ENCODE measurements at regions not wholly inside any gene's neighbourhood (a gene's known extent, or its start where the extent isn't known, plus 50 kb on each side); places are given as distances from the start of the nearest gene placed in this dataset.

DNA sequence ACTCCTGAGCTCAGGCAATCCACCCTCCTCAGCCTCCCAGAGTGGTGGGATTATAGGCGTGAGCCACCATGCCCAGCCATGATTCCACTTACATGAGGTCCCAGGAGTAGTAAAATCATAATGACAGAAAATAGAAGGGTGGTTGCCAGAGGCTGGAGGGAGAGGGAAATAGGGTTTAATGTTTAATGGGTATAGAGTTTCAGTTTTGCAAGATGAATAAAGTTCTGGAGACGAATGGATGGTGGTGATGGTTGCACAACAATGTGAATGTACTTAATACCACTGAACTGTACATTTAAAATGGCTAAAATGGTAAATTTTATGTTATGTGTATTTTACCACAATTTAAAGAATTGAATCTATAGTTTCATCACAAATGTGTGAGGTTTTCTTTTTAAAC is 146.5 kb upstream of the ABCA1 start:
- Histone ChIP-seq H3K4me1 (ENCODE audit: control insufficient read depth, insufficient read depth, low read length) (no peaks in the 10 kb centered on the region), H3K36me3 (ENCODE audit: control insufficient read depth in 2 of 2, insufficient read depth in 2 of 2, low read length in 2 of 2) (no peaks in the 10 kb centered on the region), H3K9ac (ENCODE audit: low read length in 2 of 2) (no peak overlapping the region), H3K4me3 (ENCODE audit: low read length in 2 of 2) (no peak overlapping the region), H3K27me3 (ENCODE audit: control insufficient read depth in 1 of 2, insufficient read depth in 2 of 2, low read length in 2 of 2) (no peaks in the 10 kb centered on the region), H3K27ac (ENCODE audit: low read length) (no peak overlapping the region), H3K9me3 (ENCODE audit: control insufficient read depth in 2 of 2, low read length in 2 of 2) (no peaks in the 10 kb centered on the region)

GRCh38 chr9:105076729-105077128 is 148.8 kb upstream of the ABCA1 start:
- H3K27me3 ChIP-seq (ENCODE audit: control insufficient read depth in 1 of 2, insufficient read depth in 2 of 2, low read length in 2 of 2) = no peaks in the 10 kb centered on the region
- H3K9me3 ChIP-seq (ENCODE audit: control insufficient read depth in 2 of 2, low read length in 2 of 2) = no peaks in the 10 kb centered on the region
- no peak overlapping the region for H3K27ac ChIP-seq (ENCODE audit: low read length)
- no peaks in the 10 kb centered on the region for H3K4me1 ChIP-seq (ENCODE audit: control insufficient read depth, insufficient read depth, low read length)
- H3K36me3 ChIP-seq (ENCODE audit: control insufficient read depth in 2 of 2, insufficient read depth in 2 of 2, low read length in 2 of 2) = no peaks in the 10 kb centered on the region
- H3K9ac ChIP-seq (ENCODE audit: low read length in 2 of 2) = no peak overlapping the region
- H3K4me3 ChIP-seq (ENCODE audit: low read length in 2 of 2) = no peak overlapping the region

GRCh38 chr9:105079457-105079856 is 151.5 kb upstream of the ABCA1 start:
- Histone ChIP-seq H3K27me3 (ENCODE audit: control insufficient read depth in 1 of 2, insufficient read depth in 2 of 2, low read length in 2 of 2) (no peaks in the 10 kb centered on the region), H3K4me3 (ENCODE audit: low read length in 2 of 2) (no peak overlapping the region), H3K27ac (ENCODE audit: low read length) (no peak overlapping the region), H3K4me1 (ENCODE audit: control insufficient read depth, insufficient read depth, low read length) (no peaks in the 10 kb centered on the region), H3K36me3 (ENCODE audit: control insufficient read depth in 2 of 2, insufficient read depth in 2 of 2, low read length in 2 of 2) (no peaks in the 10 kb centered on the region), H3K9me3 (ENCODE audit: control insufficient read depth in 2 of 2, low read length in 2 of 2) (no peaks in the 10 kb centered on the region), H3K9ac (ENCODE audit: low read length in 2 of 2) (no peak overlapping the region)

DNA sequence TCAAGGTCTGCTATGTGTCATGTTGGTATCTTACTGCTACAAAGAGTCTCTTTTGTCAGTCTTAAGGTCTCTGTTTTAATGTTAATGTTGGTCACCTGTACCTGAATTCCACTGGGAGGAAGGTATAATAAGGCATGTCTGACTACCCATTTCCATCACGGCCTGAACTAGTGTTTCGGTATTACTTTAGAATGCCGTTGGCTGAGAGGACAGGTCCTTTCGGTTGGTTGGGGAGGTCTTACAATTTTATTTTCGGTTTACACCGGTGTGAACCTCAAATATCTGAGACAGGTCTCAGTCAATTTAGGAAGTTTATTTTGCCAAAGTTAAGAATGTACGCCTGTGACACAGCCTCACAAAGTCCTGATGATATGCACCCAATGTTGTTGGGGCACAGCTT is 154.9 kb upstream of the ABCA1 start:
- no peaks in the 10 kb centered on the region for H3K36me3 ChIP-seq (ENCODE audit: control insufficient read depth in 2 of 2, insufficient read depth in 2 of 2, low read length in 2 of 2)
- H3K27ac ChIP-seq (ENCODE audit: low read length) = no peak overlapping the region

GRCh38 chr9:105083256-105083655 is 155.3 kb upstream of the ABCA1 start:
- Histone ChIP-seq H3K4me1 (ENCODE audit: control insufficient read depth, insufficient read depth, low read length) (no peaks in the 10 kb centered on the region), H3K4me3 (ENCODE audit: low read length in 2 of 2) (no peak overlapping the region), H3K36me3 (ENCODE audit: control insufficient read depth in 2 of 2, insufficient read depth in 2 of 2, low read length in 2 of 2) (no peaks in the 10 kb centered on the region), H3K9me3 (ENCODE audit: control insufficient read depth in 2 of 2, low read length in 2 of 2) (no peaks in the 10 kb centered on the region), H3K27me3 (ENCODE audit: control insufficient read depth in 1 of 2, insufficient read depth in 2 of 2, low read length in 2 of 2) (no peaks in the 10 kb centered on the region), H3K27ac (ENCODE audit: low read length) (no peak overlapping the region), H3K9ac (ENCODE audit: low read length in 2 of 2) (no peak overlapping the region)

More for the DNA sequence above, 154.9 kb upstream of the ABCA1 start:
- no peaks in the 10 kb centered on the region for H3K9me3 ChIP-seq (ENCODE audit: control insufficient read depth in 2 of 2, low read length in 2 of 2)
- no peaks in the 10 kb centered on the region for H3K4me1 ChIP-seq (ENCODE audit: control insufficient read depth, insufficient read depth, low read length)
- no peak overlapping the region for H3K4me3 ChIP-seq (ENCODE audit: low read length in 2 of 2)
- H3K27me3 ChIP-seq (ENCODE audit: control insufficient read depth in 1 of 2, insufficient read depth in 2 of 2, low read length in 2 of 2) = no peaks in the 10 kb centered on the region
- no peak overlapping the region for H3K9ac ChIP-seq (ENCODE audit: low read length in 2 of 2)

DNA sequence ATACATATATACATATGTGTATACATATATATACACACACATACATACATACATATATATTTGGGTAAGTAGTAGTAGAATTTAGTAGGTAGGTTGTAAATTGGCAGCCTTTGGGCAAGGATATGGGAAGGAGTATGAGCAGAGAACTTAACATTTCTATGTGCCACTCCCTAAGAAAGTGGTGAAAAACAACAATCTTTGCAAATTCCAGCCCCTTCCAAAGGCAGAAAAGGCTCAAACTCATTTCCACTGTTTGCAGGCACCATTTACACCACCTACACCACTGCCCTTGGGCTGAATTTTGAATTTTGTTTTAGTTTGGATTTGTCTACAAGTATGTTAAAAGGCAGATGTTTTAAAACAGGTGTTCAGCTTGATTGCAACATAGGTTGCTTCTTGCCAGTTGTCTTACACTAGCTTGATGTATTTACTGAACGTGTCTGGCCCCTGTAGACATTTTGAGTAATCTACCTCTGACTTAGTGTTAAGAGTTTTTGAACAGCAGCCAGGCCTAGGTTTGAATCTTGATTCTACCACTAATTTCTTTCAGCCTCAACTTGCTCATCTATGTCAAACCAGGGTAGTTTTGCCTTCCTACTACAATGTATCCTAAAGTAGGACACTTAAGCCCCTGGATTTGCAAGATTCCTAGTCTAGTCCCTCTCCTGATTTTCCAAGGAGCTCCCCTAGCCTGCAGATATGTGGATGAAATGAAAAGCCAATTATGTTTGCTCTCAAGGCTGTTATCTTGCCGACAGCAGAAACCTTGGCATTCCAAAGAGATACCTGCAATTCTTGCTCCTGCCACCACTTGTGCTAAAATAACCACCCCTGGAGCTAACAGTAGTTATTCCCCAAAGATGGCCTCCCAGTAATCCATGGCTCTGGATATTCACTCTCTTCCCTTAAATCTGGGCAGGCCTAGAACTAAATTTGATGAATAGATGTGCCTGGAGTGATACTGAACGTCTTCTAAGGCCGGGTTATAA is 156.2 kb upstream of the SLC44A1 start:
- H3K9ac ChIP-seq (ENCODE audit: low read length in 2 of 2) = no peak overlapping the region
- no peaks in the 10 kb centered on the region for H3K9me3 ChIP-seq (ENCODE audit: control insufficient read depth in 2 of 2, low read length in 2 of 2)
- no peaks in the 10 kb centered on the region for H3K27me3 ChIP-seq (ENCODE audit: control insufficient read depth in 1 of 2, insufficient read depth in 2 of 2, low read length in 2 of 2)
- no peaks in the 10 kb centered on the region for H3K36me3 ChIP-seq (ENCODE audit: control insufficient read depth in 2 of 2, insufficient read depth in 2 of 2, low read length in 2 of 2)
- no peak overlapping the region for H3K27ac ChIP-seq (ENCODE audit: low read length)
- no peaks in the 10 kb centered on the region for H3K4me1 ChIP-seq (ENCODE audit: control insufficient read depth, insufficient read depth, low read length)
- no peak overlapping the region for H3K4me3 ChIP-seq (ENCODE audit: low read length in 2 of 2)

GRCh38 chr9:105089874-105090273 is 154.6 kb upstream of the SLC44A1 start:
- Histone ChIP-seq H3K9ac (ENCODE audit: low read length in 2 of 2) (no peak overlapping the region), H3K9me3 (ENCODE audit: control insufficient read depth in 2 of 2, low read length in 2 of 2) (no peaks in the 10 kb centered on the region), H3K27me3 (ENCODE audit: control insufficient read depth in 1 of 2, insufficient read depth in 2 of 2, low read length in 2 of 2) (no peaks in the 10 kb centered on the region), H3K4me3 (ENCODE audit: low read length in 2 of 2) (no peak overlapping the region), H3K36me3 (ENCODE audit: control insufficient read depth in 2 of 2, insufficient read depth in 2 of 2, low read length in 2 of 2) (no peaks in the 10 kb centered on the region), H3K4me1 (ENCODE audit: control insufficient read depth, insufficient read depth, low read length) (no peaks in the 10 kb centered on the region), H3K27ac (ENCODE audit: low read length) (no peak overlapping the region)

DNA sequence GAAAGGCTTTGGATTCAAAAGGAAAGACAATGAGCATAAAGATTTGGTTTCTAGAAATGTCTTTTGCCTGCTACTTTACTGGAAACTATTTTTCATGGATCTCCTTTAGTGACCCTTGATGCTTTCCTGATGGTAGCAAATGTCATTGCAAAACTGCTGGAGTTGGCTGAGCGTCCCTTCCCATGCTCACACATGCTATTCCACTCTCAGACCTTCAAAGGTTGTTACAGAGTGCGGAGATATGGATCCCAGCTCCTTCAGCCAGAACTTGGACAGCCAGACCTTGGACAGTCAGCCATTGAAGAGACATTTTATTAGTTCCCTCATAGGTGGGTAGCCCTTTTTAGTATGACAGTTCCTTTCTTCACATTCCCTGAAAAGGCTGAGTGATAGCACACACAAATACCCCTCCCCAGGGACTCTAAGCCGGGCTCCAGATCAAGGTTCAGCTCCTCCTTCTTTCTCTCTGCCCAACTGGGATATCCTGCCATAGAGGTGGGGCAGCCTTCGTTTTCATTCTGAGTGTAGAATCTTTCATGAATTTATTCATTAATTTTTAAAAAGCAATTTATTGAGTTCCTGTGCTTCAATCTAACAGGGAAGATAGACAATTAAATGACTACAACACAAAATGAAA is 153.3 kb upstream of the SLC44A1 start:
- H3K4me1 ChIP-seq (ENCODE audit: control insufficient read depth, insufficient read depth, low read length) = no peaks in the 10 kb centered on the region
- H3K27me3 ChIP-seq (ENCODE audit: control insufficient read depth in 1 of 2, insufficient read depth in 2 of 2, low read length in 2 of 2) = no peaks in the 10 kb centered on the region
- no peak overlapping the region for H3K27ac ChIP-seq (ENCODE audit: low read length)
- H3K9me3 ChIP-seq (ENCODE audit: control insufficient read depth in 2 of 2, low read length in 2 of 2) = no peaks in the 10 kb centered on the region
- no peaks in the 10 kb centered on the region for H3K36me3 ChIP-seq (ENCODE audit: control insufficient read depth in 2 of 2, insufficient read depth in 2 of 2, low read length in 2 of 2)
- no peak overlapping the region for H3K4me3 ChIP-seq (ENCODE audit: low read length in 2 of 2)
- H3K9ac ChIP-seq (ENCODE audit: low read length in 2 of 2) = no peak overlapping the region

GRCh38 chr9:105093685-105094084 is 150.8 kb upstream of the SLC44A1 start:
- Histone ChIP-seq H3K9ac (ENCODE audit: low read length in 2 of 2) (no peak overlapping the region), H3K27me3 (ENCODE audit: control insufficient read depth in 1 of 2, insufficient read depth in 2 of 2, low read length in 2 of 2) (no peaks in the 10 kb centered on the region), H3K4me1 (ENCODE audit: control insufficient read depth, insufficient read depth, low read length) (no peaks in the 10 kb centered on the region), H3K27ac (ENCODE audit: low read length) (no peak overlapping the region), H3K9me3 (ENCODE audit: control insufficient read depth in 2 of 2, low read length in 2 of 2) (no peaks in the 10 kb centered on the region), H3K4me3 (ENCODE audit: low read length in 2 of 2) (no peak overlapping the region), H3K36me3 (ENCODE audit: control insufficient read depth in 2 of 2, insufficient read depth in 2 of 2, low read length in 2 of 2) (no peaks in the 10 kb centered on the region)

- H3K4me1 ChIP-seq (ENCODE audit: control insufficient read depth, insufficient read depth, low read length) = no peaks in the 10 kb centered on the region
- no peaks in the 10 kb centered on the region for H3K36me3 ChIP-seq (ENCODE audit: control insufficient read depth in 2 of 2, insufficient read depth in 2 of 2, low read length in 2 of 2)
- no peak overlapping the region for H3K4me3 ChIP-seq (ENCODE audit: low read length in 2 of 2)
- H3K9me3 ChIP-seq (ENCODE audit: control insufficient read depth in 2 of 2, low read length in 2 of 2) = no peaks in the 10 kb centered on the region
- H3K27ac ChIP-seq (ENCODE audit: low read length) = no peak overlapping the region
- H3K9ac ChIP-seq (ENCODE audit: low read length in 2 of 2) = no peak overlapping the region
- H3K27me3 ChIP-seq (ENCODE audit: control insufficient read depth in 1 of 2, insufficient read depth in 2 of 2, low read length in 2 of 2) = no peaks in the 10 kb centered on the region
Observed at GRCh38 chr9:105098370-105098769, 146.1 kb upstream of the SLC44A1 start.

DNA sequence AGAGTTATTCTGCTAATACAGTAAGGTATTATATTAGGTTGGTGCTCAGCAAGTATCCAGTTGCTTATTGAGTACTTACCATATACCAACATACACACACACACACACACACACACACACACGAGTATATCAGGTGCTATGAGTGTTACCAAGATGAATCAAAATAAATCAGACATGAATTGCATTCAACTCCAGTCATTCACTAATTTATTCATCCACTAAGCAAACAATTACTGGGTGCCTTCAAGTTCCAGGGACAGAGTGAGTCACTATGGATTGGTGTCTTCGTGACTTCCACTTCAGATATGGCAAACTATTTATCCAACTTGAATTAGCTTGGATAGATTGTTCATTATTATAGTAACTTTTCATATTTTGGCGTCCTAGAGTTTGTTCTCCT is 140.7 kb upstream of the SLC44A1 start:
- H3K27ac ChIP-seq (ENCODE audit: low read length) = no peak overlapping the region
- no peaks in the 10 kb centered on the region for H3K36me3 ChIP-seq (ENCODE audit: control insufficient read depth in 2 of 2, insufficient read depth in 2 of 2, low read length in 2 of 2)
- no peaks in the 10 kb centered on the region for H3K4me1 ChIP-seq (ENCODE audit: control insufficient read depth, insufficient read depth, low read length)
- no peaks in the 10 kb centered on the region for H3K27me3 ChIP-seq (ENCODE audit: control insufficient read depth in 1 of 2, insufficient read depth in 2 of 2, low read length in 2 of 2)
- H3K9ac ChIP-seq (ENCODE audit: low read length in 2 of 2) = no peak overlapping the region
- no peak overlapping the region for H3K4me3 ChIP-seq (ENCODE audit: low read length in 2 of 2)
- H3K9me3 ChIP-seq (ENCODE audit: control insufficient read depth in 2 of 2, low read length in 2 of 2) = no peaks in the 10 kb centered on the region

Data from stomach smooth muscle (tissue), 2 donors.